ENCODE measurements at regions not wholly inside any gene's neighbourhood (a gene's known extent, or its start where the extent isn't known, plus 50 kb on each side); places are given as distances from the start of the nearest gene placed in this dataset.

- TF ChIP-seq CTCF (IDR thresholded peaks at IDR 0.05; ENCODE audit: borderline replicate concordance, extremely low read depth, low read length, poor library complexity, severe bottlenecking), result no peak
- no peak for TF ChIP-seq EZH2 (IDR thresholded peaks at IDR 0.05; ENCODE audit: borderline replicate concordance, low read depth, low read length, severe bottlenecking)
Measured at GRCh38 chr5:135739383-135739981, 95.0 kb upstream of the SLC25A48 start.

Data from DND-41 (cell line).